Heart left ventricle (tissue), 13 donors: ENCODE measurements at regions not wholly inside any gene's neighbourhood (a gene's known extent, or its start where the extent isn't known, plus 50 kb on each side); places are given as distances from the start of the nearest gene placed in this dataset.

Experiments used
- CTCF ChIP-seq, 12 donors: fragments of 200-600 bp; sonication (generic) in 4 of 12; IDR thresholded peaks; one replicate each; pipeline versions ENCODE4 v1.5.0 to v1.8.0; 2018 to 2022; ENCODE audit warnings: antibody characterized with exemption in 12 of 12, mild to moderate bottlenecking in 5 of 12
- POLR2A ChIP-seq, 2 donors: fragments of 450-650 bp; IDR thresholded peaks; one replicate each; pipeline ENCODE4 v1.6.1; 2017; ENCODE audit warnings: antibody characterized with exemption in 2 of 2, mild to moderate bottlenecking in 2 of 2, moderate library complexity in 2 of 2
- donor health status: ischemic (EF 13 %, LVEDD 7.1; RV severe dilation, severe dysfunction).
- donor health status: DM: no; HTN: yes; CAD: no.
- donor health status: DM: no; HTN: no; CAD: no.
- donor health status: ischemic (EF 25% LVEDD 6.9; RV normal size, moderate dysfunction).
- donor health status: ischemic (EF 25% LVEDD 5.7; RV mildly dilated, moderate dysfunction).
- donor health status: ischemic (EF 35%, LVEDD 5.7; RV mildly dilated, moderate dysfunction).
- donor health status: nonischemic (EF 11% LVEDD 7.7; RV severe dilation, severe dysfunction).
- donor health status: DM: yes; HTN: yes; CAD: no.
- donor health status: PGD.
- donor health status: ischemic (EF 29% LVEDD 5.4; RV normal size, mild dysfunction).
- donor health status: nonischemic (EF 23%, LVEDD 6.1; RV moderate dilation, normal function).

- TF ChIP-seq CTCF (IDR thresholded peaks at IDR 0.05) (no peak), POLR2A (IDR thresholded peaks at IDR 0.05) (no peak)
These were observed 85.7 kb upstream of the RALGPS2 start for GRCh38 chr1:178639326-178639725.
